ENCODE measurements at regions not wholly inside any gene's neighbourhood (a gene's known extent, or its start where the extent isn't known, plus 50 kb on each side); places are given as distances from the start of the nearest gene placed in this dataset.

DNA sequence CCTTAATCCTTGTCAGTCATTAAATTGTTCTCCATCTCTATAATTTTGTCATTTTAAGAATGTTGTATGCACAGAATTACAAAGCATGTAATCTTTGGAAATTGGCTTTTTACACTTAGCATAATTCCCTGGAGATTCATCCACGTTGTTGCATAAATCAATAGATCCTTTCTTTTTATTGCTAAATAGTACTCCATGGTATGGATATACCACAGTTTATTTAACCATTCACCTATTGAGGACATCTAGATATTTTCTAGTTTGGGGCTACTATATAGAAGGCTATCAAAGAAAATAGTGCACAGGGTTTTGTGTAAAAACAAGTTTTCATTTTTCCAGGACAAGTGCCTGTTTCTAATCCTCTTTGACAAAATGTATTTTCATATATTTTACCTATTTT lies 523.6 kb upstream of the KLF12 start:
- no peak for TF ChIP-seq EZH2 (IDR thresholded peaks at IDR 0.05; ENCODE audit: borderline replicate concordance, low read depth, low read length, poor library complexity, severe bottlenecking)
- TF ChIP-seq, protein P1, sequence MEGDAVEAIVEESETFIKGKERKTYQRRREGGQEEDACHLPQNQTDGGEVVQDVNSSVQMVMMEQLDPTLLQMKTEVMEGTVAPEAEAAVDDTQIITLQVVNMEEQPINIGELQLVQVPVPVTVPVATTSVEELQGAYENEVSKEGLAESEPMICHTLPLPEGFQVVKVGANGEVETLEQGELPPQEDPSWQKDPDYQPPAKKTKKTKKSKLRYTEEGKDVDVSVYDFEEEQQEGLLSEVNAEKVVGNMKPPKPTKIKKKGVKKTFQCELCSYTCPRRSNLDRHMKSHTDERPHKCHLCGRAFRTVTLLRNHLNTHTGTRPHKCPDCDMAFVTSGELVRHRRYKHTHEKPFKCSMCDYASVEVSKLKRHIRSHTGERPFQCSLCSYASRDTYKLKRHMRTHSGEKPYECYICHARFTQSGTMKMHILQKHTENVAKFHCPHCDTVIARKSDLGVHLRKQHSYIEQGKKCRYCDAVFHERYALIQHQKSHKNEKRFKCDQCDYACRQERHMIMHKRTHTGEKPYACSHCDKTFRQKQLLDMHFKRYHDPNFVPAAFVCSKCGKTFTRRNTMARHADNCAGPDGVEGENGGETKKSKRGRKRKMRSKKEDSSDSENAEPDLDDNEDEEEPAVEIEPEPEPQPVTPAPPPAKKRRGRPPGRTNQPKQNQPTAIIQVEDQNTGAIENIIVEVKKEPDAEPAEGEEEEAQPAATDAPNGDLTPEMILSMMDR (conservative IDR thresholded peaks at IDR 0.05; ENCODE audit: low read depth, low read length) = no peak
